GM10266 (cell line): ENCODE measurements at regions not wholly inside any gene's neighbourhood (a gene's known extent, or its start where the extent isn't known, plus 50 kb on each side); places are given as distances from the start of the nearest gene placed in this dataset.

Experiments used
- DNase-seq: peaks from one replicate; pipeline ENCODE4 v3.0.0; 2012; ENCODE audit errors: extremely low spot score
- CTCF ChIP-seq: IDR thresholded peaks from 2 replicates; pipeline ENCODE4 v1.5.1; 2012; ENCODE audit warnings: mild to moderate bottlenecking, low read depth; ENCODE audit not compliant: control insufficient read depth, insufficient read depth; ENCODE audit errors: missing control alignments

GRCh38 chr20:7741866-7742265 lies 198.4 kb downstream of the HAO1 start:
- no peak for DNase-seq

GRCh38 chr20:7742479-7742878 lies 197.8 kb downstream of the HAO1 start:
- no peak for TF ChIP-seq CTCF
- DNase-seq: no peak

More at GRCh38 chr20:7741866-7742265, 198.4 kb downstream of the HAO1 start:
- TF ChIP-seq CTCF: no peak

GRCh38 chr20:7744411-7744810 lies 195.8 kb downstream of the HAO1 start:
- no peak for DNase-seq
- no peak for TF ChIP-seq CTCF

GRCh38 chr20:7748624-7749023 lies 191.6 kb downstream of the HAO1 start:
- DNase-seq: no peak
- TF ChIP-seq CTCF: no peak

GRCh38 chr20:7754102-7754501 lies 186.2 kb downstream of the HAO1 start:
- DNase-seq: no peak
- TF ChIP-seq CTCF: no peak

- no peak for TF ChIP-seq CTCF
- no peak for DNase-seq
These were observed 181.9 kb downstream of the HAO1 start for GRCh38 chr20:7758406-7758805.

- no peak for TF ChIP-seq CTCF
- no peak for DNase-seq
These were observed 179.8 kb downstream of the HAO1 start for GRCh38 chr20:7760247-7761031.
